WTC11 (cell line): ENCODE measurements at regions not wholly inside any gene's neighbourhood (a gene's known extent, or its start where the extent isn't known, plus 50 kb on each side); places are given as distances from the start of the nearest gene placed in this dataset.

Experiments
- AR ChIP-seq: fragments of 250-450 bp; sonication (Bioruptor Pico); IDR thresholded peaks from 2 replicates; pipeline ENCODE4 v1.9.0; 2021; ENCODE audit warnings: mild to moderate bottlenecking
- CDX4 ChIP-seq: fragments of 250-450 bp; sonication (Bioruptor Pico); IDR thresholded peaks from 2 replicates; pipeline ENCODE4 v1.9.0; 2021; ENCODE audit warnings: moderate library complexity, mild to moderate bottlenecking, inconsistent platforms, borderline replicate concordance
- MLX ChIP-seq: sonication (generic); formaldehyde crosslinking; IDR thresholded peaks from 2 replicates; pipeline ENCODE4 v1.8.1; 2023; ENCODE audit warnings: mild to moderate bottlenecking, missing genetic modification reagents, moderate library complexity
- NR3C1 ChIP-seq: sonication (generic); formaldehyde crosslinking; conservative IDR thresholded peaks from 2 replicates; pipeline ENCODE4 v1.8.1; 2023; ENCODE audit warnings: low read depth, mild to moderate bottlenecking, missing genetic modification reagents
- SP1 ChIP-seq: sonication (generic); formaldehyde crosslinking; conservative IDR thresholded peaks from 2 replicates; pipeline ENCODE4 v1.8.1; 2022; ENCODE audit warnings: missing genetic modification reagents
- USF2 ChIP-seq: sonication (generic); formaldehyde crosslinking; IDR thresholded peaks from 2 replicates; pipeline ENCODE4 v1.8.1; 2023; ENCODE audit warnings: mild to moderate bottlenecking, missing genetic modification reagents, moderate library complexity
- ZBTB21 ChIP-seq: sonication (generic); formaldehyde crosslinking; IDR thresholded peaks from 2 replicates; pipeline ENCODE4 v1.8.1; 2023; ENCODE audit warnings: mild to moderate bottlenecking, missing genetic modification reagents, borderline replicate concordance
- ZNF416 ChIP-seq: fragments of 250-450 bp; sonication (Bioruptor Pico); IDR thresholded peaks from 2 replicates; pipeline ENCODE4 v1.9.0; 2021; ENCODE audit warnings: mild to moderate bottlenecking, inconsistent platforms
- ZNF512 ChIP-seq: sonication (generic); formaldehyde crosslinking; IDR thresholded peaks from 2 replicates; pipeline ENCODE4 v1.8.1; 2022; ENCODE audit warnings: missing genetic modification reagents, borderline replicate concordance
- TF ChIP-seq, protein P1 (sequence below): fragments of 200-600 bp; IDR thresholded peaks from 2 replicates; pipeline ENCODE4 v1.8.0; 2022; ENCODE audit warnings: antibody characterized with exemption
- TF ChIP-seq, protein P2 (sequence below): sonication (generic); formaldehyde crosslinking; IDR thresholded peaks from 2 replicates; pipeline ENCODE4 v1.8.1; 2022; ENCODE audit warnings: low read depth, missing genetic modification reagents, borderline replicate concordance
- TF ChIP-seq, protein P3 (sequence below): sonication (generic); formaldehyde crosslinking; conservative IDR thresholded peaks from 2 replicates; pipeline ENCODE4 v1.8.1; 2022; ENCODE audit warnings: mild to moderate bottlenecking, missing genetic modification reagents
- TF ChIP-seq, protein P4 (sequence below): sonication (generic); formaldehyde crosslinking; IDR thresholded peaks from 2 replicates; pipeline ENCODE4 v1.8.0; 2023; ENCODE audit warnings: missing genetic modification reagents, mild to moderate bottlenecking, borderline replicate concordance

DNA sequence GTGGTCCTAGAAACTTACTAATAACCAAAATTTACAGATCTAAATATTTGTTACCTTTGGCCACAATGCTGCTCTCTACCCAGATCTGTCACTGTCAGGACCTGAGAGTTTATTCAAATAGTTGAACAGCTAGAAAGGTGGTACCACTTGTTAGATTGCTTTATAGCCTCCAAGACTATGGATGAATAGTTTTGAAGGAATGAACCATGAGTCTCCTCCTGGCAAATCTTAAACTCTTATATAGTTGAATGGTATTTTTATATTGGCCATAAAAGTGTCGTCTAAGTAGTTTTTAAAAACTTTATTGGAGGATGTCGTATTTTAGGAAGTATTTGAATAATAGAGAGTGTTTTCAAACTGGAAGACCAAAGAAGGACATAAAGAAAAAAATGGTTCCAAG lies 178.7 kb downstream of the AHR start:
- TF ChIP-seq, protein P1, sequence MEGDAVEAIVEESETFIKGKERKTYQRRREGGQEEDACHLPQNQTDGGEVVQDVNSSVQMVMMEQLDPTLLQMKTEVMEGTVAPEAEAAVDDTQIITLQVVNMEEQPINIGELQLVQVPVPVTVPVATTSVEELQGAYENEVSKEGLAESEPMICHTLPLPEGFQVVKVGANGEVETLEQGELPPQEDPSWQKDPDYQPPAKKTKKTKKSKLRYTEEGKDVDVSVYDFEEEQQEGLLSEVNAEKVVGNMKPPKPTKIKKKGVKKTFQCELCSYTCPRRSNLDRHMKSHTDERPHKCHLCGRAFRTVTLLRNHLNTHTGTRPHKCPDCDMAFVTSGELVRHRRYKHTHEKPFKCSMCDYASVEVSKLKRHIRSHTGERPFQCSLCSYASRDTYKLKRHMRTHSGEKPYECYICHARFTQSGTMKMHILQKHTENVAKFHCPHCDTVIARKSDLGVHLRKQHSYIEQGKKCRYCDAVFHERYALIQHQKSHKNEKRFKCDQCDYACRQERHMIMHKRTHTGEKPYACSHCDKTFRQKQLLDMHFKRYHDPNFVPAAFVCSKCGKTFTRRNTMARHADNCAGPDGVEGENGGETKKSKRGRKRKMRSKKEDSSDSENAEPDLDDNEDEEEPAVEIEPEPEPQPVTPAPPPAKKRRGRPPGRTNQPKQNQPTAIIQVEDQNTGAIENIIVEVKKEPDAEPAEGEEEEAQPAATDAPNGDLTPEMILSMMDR: no peak
- TF ChIP-seq, protein P2, sequence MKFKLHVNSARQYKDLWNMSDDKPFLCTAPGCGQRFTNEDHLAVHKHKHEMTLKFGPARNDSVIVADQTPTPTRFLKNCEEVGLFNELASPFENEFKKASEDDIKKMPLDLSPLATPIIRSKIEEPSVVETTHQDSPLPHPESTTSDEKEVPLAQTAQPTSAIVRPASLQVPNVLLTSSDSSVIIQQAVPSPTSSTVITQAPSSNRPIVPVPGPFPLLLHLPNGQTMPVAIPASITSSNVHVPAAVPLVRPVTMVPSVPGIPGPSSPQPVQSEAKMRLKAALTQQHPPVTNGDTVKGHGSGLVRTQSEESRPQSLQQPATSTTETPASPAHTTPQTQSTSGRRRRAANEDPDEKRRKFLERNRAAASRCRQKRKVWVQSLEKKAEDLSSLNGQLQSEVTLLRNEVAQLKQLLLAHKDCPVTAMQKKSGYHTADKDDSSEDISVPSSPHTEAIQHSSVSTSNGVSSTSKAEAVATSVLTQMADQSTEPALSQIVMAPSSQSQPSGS: no peak
- TF ChIP-seq MLX (CRISPR knock-in tag) (no peak), ZBTB21 (CRISPR knock-in tag) (no peak), CDX4 (CRISPR knock-in tag) (no peak), ZNF512 (no peak), NR3C1 (no peak), AR (CRISPR knock-in tag) (no peak), SP1 (CRISPR knock-in tag) (no peak), USF2 (CRISPR knock-in tag) (no peak), ZNF416 (no peak)
- TF ChIP-seq, protein P3, sequence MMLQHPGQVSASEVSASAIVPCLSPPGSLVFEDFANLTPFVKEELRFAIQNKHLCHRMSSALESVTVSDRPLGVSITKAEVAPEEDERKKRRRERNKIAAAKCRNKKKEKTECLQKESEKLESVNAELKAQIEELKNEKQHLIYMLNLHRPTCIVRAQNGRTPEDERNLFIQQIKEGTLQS (CRISPR knock-in tag): no peak
- TF ChIP-seq, protein P4, sequence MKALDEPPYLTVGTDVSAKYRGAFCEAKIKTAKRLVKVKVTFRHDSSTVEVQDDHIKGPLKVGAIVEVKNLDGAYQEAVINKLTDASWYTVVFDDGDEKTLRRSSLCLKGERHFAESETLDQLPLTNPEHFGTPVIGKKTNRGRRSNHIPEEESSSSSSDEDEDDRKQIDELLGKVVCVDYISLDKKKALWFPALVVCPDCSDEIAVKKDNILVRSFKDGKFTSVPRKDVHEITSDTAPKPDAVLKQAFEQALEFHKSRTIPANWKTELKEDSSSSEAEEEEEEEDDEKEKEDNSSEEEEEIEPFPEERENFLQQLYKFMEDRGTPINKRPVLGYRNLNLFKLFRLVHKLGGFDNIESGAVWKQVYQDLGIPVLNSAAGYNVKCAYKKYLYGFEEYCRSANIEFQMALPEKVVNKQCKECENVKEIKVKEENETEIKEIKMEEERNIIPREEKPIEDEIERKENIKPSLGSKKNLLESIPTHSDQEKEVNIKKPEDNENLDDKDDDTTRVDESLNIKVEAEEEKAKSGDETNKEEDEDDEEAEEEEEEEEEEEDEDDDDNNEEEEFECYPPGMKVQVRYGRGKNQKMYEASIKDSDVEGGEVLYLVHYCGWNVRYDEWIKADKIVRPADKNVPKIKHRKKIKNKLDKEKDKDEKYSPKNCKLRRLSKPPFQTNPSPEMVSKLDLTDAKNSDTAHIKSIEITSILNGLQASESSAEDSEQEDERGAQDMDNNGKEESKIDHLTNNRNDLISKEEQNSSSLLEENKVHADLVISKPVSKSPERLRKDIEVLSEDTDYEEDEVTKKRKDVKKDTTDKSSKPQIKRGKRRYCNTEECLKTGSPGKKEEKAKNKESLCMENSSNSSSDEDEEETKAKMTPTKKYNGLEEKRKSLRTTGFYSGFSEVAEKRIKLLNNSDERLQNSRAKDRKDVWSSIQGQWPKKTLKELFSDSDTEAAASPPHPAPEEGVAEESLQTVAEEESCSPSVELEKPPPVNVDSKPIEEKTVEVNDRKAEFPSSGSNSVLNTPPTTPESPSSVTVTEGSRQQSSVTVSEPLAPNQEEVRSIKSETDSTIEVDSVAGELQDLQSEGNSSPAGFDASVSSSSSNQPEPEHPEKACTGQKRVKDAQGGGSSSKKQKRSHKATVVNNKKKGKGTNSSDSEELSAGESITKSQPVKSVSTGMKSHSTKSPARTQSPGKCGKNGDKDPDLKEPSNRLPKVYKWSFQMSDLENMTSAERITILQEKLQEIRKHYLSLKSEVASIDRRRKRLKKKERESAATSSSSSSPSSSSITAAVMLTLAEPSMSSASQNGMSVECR: no peak
